ENCODE measurements at regions not wholly inside any gene's neighbourhood (a gene's known extent, or its start where the extent isn't known, plus 50 kb on each side); places are given as distances from the start of the nearest gene placed in this dataset.

GRCh38 chr11:91673705-91674104 is 550.9 kb upstream of the FAT3 start:
- intact Hi-C loops (cut with micrococcal nuclease; ENCODE audit: unreplicated experiment): no loop called here
- no peak for TF ChIP-seq SIN3A (IDR thresholded peaks at IDR 0.05; ENCODE audit: borderline replicate concordance, insufficient read depth, low read depth, low read length)
- TF ChIP-seq POLR2AphosphoS5 (IDR thresholded peaks at IDR 0.05; ENCODE audit: low read depth, low read length): no peak
- Histone ChIP-seq H3K36me3 (ENCODE audit: control insufficient read depth, insufficient read depth, low read length) (no peaks in the 10 kb centered on the region), H3K27me3 (ENCODE audit: control insufficient read depth, insufficient read depth, low read length) (no peaks in the 10 kb centered on the region), H3K4me3 (ENCODE audit: low read depth in 2 of 2, low read length in 2 of 2) (no peak overlapping the region), H3K9me3 (ENCODE audit: control insufficient read depth, insufficient read depth, low read depth, low read length) (no peaks in the 10 kb centered on the region), H3K4me1 (ENCODE audit: control insufficient read depth, insufficient read depth, low read length) (no peaks in the 10 kb centered on the region), H3K27ac (ENCODE audit: low read length) (no peak overlapping the region)
- in situ Hi-C loops (cut with HindIII; ENCODE audit: low pct_unique_long_range_greater_than_20kb, low sequenced_read_pairs): no loop called here
- ChIA-PET CTCF (no interaction called here), POLR2A (no interaction called here)
- BruUV-seq (replicated peaks): no TSS peak
- DNase-seq (ENCODE audit: low read depth, low spot score) (no peak), ATAC-seq (no peak)

GRCh38 chr11:91664521-91664920 is 560.1 kb upstream of the FAT3 start:
- no peak for DNase-seq (ENCODE audit: low read depth, low spot score)
- TF ChIP-seq REST (IDR thresholded peaks at IDR 0.05; ENCODE audit: insufficient read depth in 1 of 2, low read depth in 2 of 2, low read length in 1 of 2) (no peak), TCF7L2 (IDR thresholded peaks at IDR 0.05; ENCODE audit: low read depth, low read length) (no peak), CTCF (IDR thresholded peaks at IDR 0.05) (no peak), SIN3A (IDR thresholded peaks at IDR 0.05; ENCODE audit: borderline replicate concordance, insufficient read depth, low read depth, low read length) (no peak), POLR2AphosphoS5 (IDR thresholded peaks at IDR 0.05; ENCODE audit: low read depth, low read length) (no peak)
- H3K27me3 ChIP-seq (ENCODE audit: control insufficient read depth, insufficient read depth, low read length): no peaks in the 10 kb centered on the region
- BruUV-seq (replicated peaks): no TSS peak
- ATAC-seq: no peak
- ChIA-PET CTCF (no interaction called here), POLR2A (interaction anchor here (0.6 kb wide), 1 partner anchor 601 kb away, joined by 5 read pairs; no protein-coding TSS in a partner anchor)
- no peaks in the 10 kb centered on the region for H3K4me1 ChIP-seq (ENCODE audit: control insufficient read depth, insufficient read depth, low read length)
- intact Hi-C loops (cut with micrococcal nuclease; ENCODE audit: unreplicated experiment) (no loop called here), in situ Hi-C loops (cut with HindIII; ENCODE audit: low pct_unique_long_range_greater_than_20kb, low sequenced_read_pairs) (no loop called here)
- no peak overlapping the region for H3K4me3 ChIP-seq (ENCODE audit: low read depth in 2 of 2, low read length in 2 of 2)
- no peak overlapping the region for H3K27ac ChIP-seq (ENCODE audit: low read length)
- no peaks in the 10 kb centered on the region for H3K36me3 ChIP-seq (ENCODE audit: control insufficient read depth, insufficient read depth, low read length)
- H3K9me3 ChIP-seq (ENCODE audit: control insufficient read depth, insufficient read depth, low read depth, low read length): no peaks in the 10 kb centered on the region

GRCh38 chr11:91660036-91660435 is 564.6 kb upstream of the FAT3 start:
- ChIA-PET POLR2A (no interaction called here), CTCF (no interaction called here)
- Histone ChIP-seq H3K4me3 (ENCODE audit: low read depth in 2 of 2, low read length in 2 of 2) (no peak overlapping the region), H3K27me3 (ENCODE audit: control insufficient read depth, insufficient read depth, low read length) (no peaks in the 10 kb centered on the region), H3K9me3 (ENCODE audit: control insufficient read depth, insufficient read depth, low read depth, low read length) (no peaks in the 10 kb centered on the region), H3K27ac (ENCODE audit: low read length) (no peak overlapping the region), H3K4me1 (ENCODE audit: control insufficient read depth, insufficient read depth, low read length) (no peaks in the 10 kb centered on the region), H3K36me3 (ENCODE audit: control insufficient read depth, insufficient read depth, low read length) (no peaks in the 10 kb centered on the region)
- ATAC-seq: no peak
- intact Hi-C loops (cut with micrococcal nuclease; ENCODE audit: unreplicated experiment): no loop called here
- in situ Hi-C loops (cut with HindIII; ENCODE audit: low pct_unique_long_range_greater_than_20kb, low sequenced_read_pairs): no loop called here
- TF ChIP-seq SIN3A (IDR thresholded peaks at IDR 0.05; ENCODE audit: borderline replicate concordance, insufficient read depth, low read depth, low read length): no peak
- no TSS peak for BruUV-seq (replicated peaks)
- DNase-seq (ENCODE audit: low read depth, low spot score): no peak
